Activated CD4-positive, alpha-beta T cell treated with anti-CD3 and anti-CD28 coated beads, Interleukin-10, Interleukin-2, amounts not matched to agents 100 ng/mL and 50 ng/mL, durations not matched to agents 16 hours and 8 hours (primary cell): ENCODE measurements at regions not wholly inside any gene's neighbourhood (a gene's known extent, or its start where the extent isn't known, plus 50 kb on each side); places are given as distances from the start of the nearest gene placed in this dataset.
"Not testable (repeated sequence)": the region's sequence is repeated elsewhere in the genome, so short reads cannot be mapped to it uniquely, and the experiment has no call there.

Source experiments
- DNase-seq: peaks from one replicate; pipeline ENCODE4 v3.0.0-alpha.2; 2020

GRCh38 chr2:224145751-224146355 lies 106.8 kb upstream of the SERPINE2 start:
- no peak for DNase-seq

- no peak for DNase-seq
These were observed 104.4 kb upstream of the SERPINE2 start for GRCh38 chr2:224143526-224143925.

- no peak for DNase-seq
These were observed 103.6 kb upstream of the SERPINE2 start for GRCh38 chr2:224142397-224143312.

GRCh38 chr2:224141304-224141703 lies 102.2 kb upstream of the SERPINE2 start:
- DNase-seq, result no peak

- DNase-seq, result no peak
These were observed 98.1 kb upstream of the SERPINE2 start for GRCh38 chr2:224137208-224137607.

GRCh38 chr2:224136396-224136795 lies 97.3 kb upstream of the SERPINE2 start:
- no peak for DNase-seq

- DNase-seq, result no peak
These were observed 96.8 kb upstream of the SERPINE2 start for GRCh38 chr2:224135881-224136280.

GRCh38 chr2:224134003-224134734 lies 95.1 kb upstream of the SERPINE2 start:
- DNase-seq, result no peak

GRCh38 chr2:224133387-224133786 lies 94.3 kb upstream of the SERPINE2 start:
- DNase-seq, result no peak

GRCh38 chr2:224127871-224128501 lies 88.9 kb upstream of the SERPINE2 start:
- no peak for DNase-seq

GRCh38 chr2:224126440-224126839 lies 87.4 kb upstream of the SERPINE2 start:
- no peak for DNase-seq

GRCh38 chr2:224126003-224126402 lies 86.9 kb upstream of the SERPINE2 start:
- DNase-seq, result no peak

- DNase-seq, result no peak
These were observed 83.5 kb upstream of the SERPINE2 start for GRCh38 chr2:224122542-224122941.

GRCh38 chr2:224121406-224122067 lies 82.5 kb upstream of the SERPINE2 start:
- DNase-seq, result no peak

GRCh38 chr2:224120986-224121385 lies 81.9 kb upstream of the SERPINE2 start:
- DNase-seq, result no peak

GRCh38 chr2:224119846-224120245 lies 80.8 kb upstream of the SERPINE2 start:
- DNase-seq, result not testable (repeated sequence)

GRCh38 chr2:224114428-224114827 lies 75.3 kb upstream of the SERPINE2 start:
- no peak for DNase-seq

GRCh38 chr2:224113930-224114329 lies 74.8 kb upstream of the SERPINE2 start:
- not testable (repeated sequence) for DNase-seq

GRCh38 chr2:224111576-224111975 lies 72.5 kb upstream of the SERPINE2 start:
- no peak for DNase-seq

GRCh38 chr2:224110811-224111210 lies 71.7 kb upstream of the SERPINE2 start:
- DNase-seq, result no peak

GRCh38 chr2:224109751-224110150 lies 70.7 kb upstream of the SERPINE2 start:
- DNase-seq, result no peak

- no peak for DNase-seq
These were observed 67.7 kb upstream of the SERPINE2 start for GRCh38 chr2:224106794-224107193.
